OCI-LY7 (cell line): ENCODE measurements at regions not wholly inside any gene's neighbourhood (a gene's known extent, or its start where the extent isn't known, plus 50 kb on each side); places are given as distances from the start of the nearest gene placed in this dataset.
"Not testable (repeated sequence)": the region's sequence is repeated elsewhere in the genome, so short reads cannot be mapped to it uniquely, and the experiment has no call there.

ENCODE experiments used
- BruUV-seq: library from RNA; stranded (reverse); fragments of 400-500 nt; replicated peaks from 2 replicates; lab custom pipeline; 2021; lab: Mats Ljungman, UMichigan
- CTCF ChIA-PET: fragments of 300-600 bp; sonication (Branson Sonifier 250); formaldehyde crosslinking; loops from one replicate; lab custom pipeline; 2022; ENCODE audit warnings: antibody characterized with exemption; ENCODE audit not compliant: unreplicated experiment; lab: Charles Lee
- POLR2A ChIA-PET: fragments of 300-600 bp; sonication (Branson Sonifier 250); formaldehyde crosslinking; loops from one replicate; lab custom pipeline; 2022; ENCODE audit warnings: antibody characterized with exemption; lab: Charles Lee
- DNase-seq: peaks from one replicate; pipeline ENCODE4 v3.0.0-alpha.2; 2015; ENCODE audit warnings: low spot score
- H2AFZ ChIP-seq: fragments of 200-600 bp; sonication (generic), shearing (Covaris generic); 2 replicates; pipeline ENCODE4 v1.6.1; 2014; ENCODE audit warnings: mild to moderate bottlenecking, antibody characterized with exemption, low read length, moderate library complexity
- H3K27ac ChIP-seq: fragments of 200-600 bp; sonication (generic); 2 replicates; pipeline ENCODE4 v1.5.1; 2014; ENCODE audit warnings: mixed run types, low read depth, mild to moderate bottlenecking, moderate library complexity, low read length, inconsistent platforms; ENCODE audit not compliant: poor library complexity, severe bottlenecking
- H3K36me3 ChIP-seq: fragments of 200-600 bp; sonication (generic); 2 replicates; pipeline ENCODE4 v1.6.1; 2014; ENCODE audit warnings: mild to moderate bottlenecking, antibody characterized with exemption, low read length, moderate library complexity, mixed read lengths; ENCODE audit not compliant: insufficient read depth
- H3K4me1 ChIP-seq: fragments of 200-600 bp; sonication (generic); 2 replicates; pipeline ENCODE4 v1.5.1; 2014; ENCODE audit warnings: mild to moderate bottlenecking, low read length; ENCODE audit not compliant: insufficient read depth, poor library complexity, severe bottlenecking
- H3K4me2 ChIP-seq: fragments of 200-600 bp; sonication (generic); 2 replicates; pipeline ENCODE4 v1.6.1; 2014; ENCODE audit warnings: mild to moderate bottlenecking, low read length
- H3K4me3 ChIP-seq: fragments of 200-600 bp; sonication (generic); 2 replicates; pipeline ENCODE4 v1.5.1; 2014; ENCODE audit warnings: mild to moderate bottlenecking, low read depth, low read length; ENCODE audit not compliant: poor library complexity, severe bottlenecking
- H3K79me2 ChIP-seq: fragments of 200-600 bp; sonication (generic); 2 replicates; pipeline ENCODE4 v1.6.1; 2016; ENCODE audit warnings: low read depth, mild to moderate bottlenecking, low read length, moderate library complexity, mixed read lengths; ENCODE audit not compliant: insufficient read depth
- H3K9me2 ChIP-seq: fragments of 200-600 bp; sonication (generic); 2 replicates; pipeline ENCODE4 v1.6.1; 2016; ENCODE audit warnings: mild to moderate bottlenecking, low read length, mixed read lengths; ENCODE audit not compliant: insufficient read depth
- H3K9me3 ChIP-seq: fragments of 200-600 bp; sonication (generic); 2 replicates; pipeline ENCODE4 v1.6.1; 2014; ENCODE audit warnings: mild to moderate bottlenecking, mixed run types, low read length, mixed read lengths
- H4K20me1 ChIP-seq: fragments of 200-600 bp; sonication (generic); 2 replicates; pipeline ENCODE4 v1.6.1; 2014; ENCODE audit warnings: mild to moderate bottlenecking, antibody characterized with exemption, low read length, moderate library complexity, mixed read lengths; ENCODE audit not compliant: insufficient read depth
- CTCF ChIP-seq: fragments of 200-600 bp; sonication (generic); conservative IDR thresholded peaks from 2 replicates; pipeline ENCODE4 v1.5.1; 2014; ENCODE audit warnings: mild to moderate bottlenecking, antibody characterized with exemption, low read length, moderate library complexity, mixed read lengths
- EZH2phosphoT487 ChIP-seq: fragments of 200-600 bp; sonication (generic); IDR thresholded peaks from 2 replicates; pipeline ENCODE4 v1.6.1; 2018; ENCODE audit warnings: low read depth, borderline replicate concordance, mild to moderate bottlenecking, mixed run types, antibody characterized with exemption, low read length, moderate library complexity, mixed read lengths
- intact Hi-C: fragments of 100-400 bp; cut with micrococcal nuclease; formaldehyde crosslinking; loops from one replicate; pipeline ENCODE4 v1.10.0; 2022; ENCODE audit not compliant: unreplicated experiment

- ChIA-PET POLR2A (no interaction called here), CTCF (no interaction called here)
- no peak for DNase-seq
- Histone ChIP-seq H3K4me3 (no peak overlapping the region), H3K36me3 (no peaks in the 10 kb centered on the region), H3K4me2 (no peak overlapping the region), H2AFZ (no peak overlapping the region), H3K27ac (no peak overlapping the region), H3K9me2 (no peaks in the 10 kb centered on the region), H3K79me2 (no peaks in the 10 kb centered on the region), H4K20me1 (no peaks in the 10 kb centered on the region), H3K9me3 (no peaks in the 10 kb centered on the region), H3K4me1 (no peaks in the 10 kb centered on the region)
- TF ChIP-seq EZH2phosphoT487 (no peak), CTCF (no peak)
- BruUV-seq: no TSS peak
- intact Hi-C loops: no loop called here
Measured at GRCh38 chr1:30084909-30085571, 638.3 kb downstream of the MATN1 start.

- no peak overlapping the region for H3K4me2 ChIP-seq
- H3K4me3 ChIP-seq: no peak overlapping the region
- H3K9me3 ChIP-seq: no peaks in the 10 kb centered on the region
- ChIA-PET POLR2A (no interaction called here), CTCF (no interaction called here)
- BruUV-seq: no TSS peak
- no peaks in the 10 kb centered on the region for H3K36me3 ChIP-seq
- no peak overlapping the region for H3K27ac ChIP-seq
- H2AFZ ChIP-seq: no peak overlapping the region
- TF ChIP-seq EZH2phosphoT487 (no peak), CTCF (no peak)
- no peaks in the 10 kb centered on the region for H3K9me2 ChIP-seq
- intact Hi-C loops: no loop called here
- no peak for DNase-seq
- H3K4me1 ChIP-seq: no peaks in the 10 kb centered on the region
- H3K79me2 ChIP-seq: no peaks in the 10 kb centered on the region
- H4K20me1 ChIP-seq: no peaks in the 10 kb centered on the region
Measured at GRCh38 chr1:30083800-30084464, 639.5 kb downstream of the MATN1 start.

GRCh38 chr1:30081379-30082102 lies 641.8 kb downstream of the MATN1 start:
- ChIA-PET CTCF (no interaction called here), POLR2A (no interaction called here)
- TF ChIP-seq CTCF (no peak), EZH2phosphoT487 (no peak)
- intact Hi-C loops: no loop called here
- Histone ChIP-seq H3K9me2 (no peaks in the 10 kb centered on the region), H2AFZ (no peak overlapping the region), H3K4me1 (no peaks in the 10 kb centered on the region), H3K36me3 (no peaks in the 10 kb centered on the region), H3K4me2 (no peak overlapping the region), H3K27ac (no peak overlapping the region), H4K20me1 (no peaks in the 10 kb centered on the region), H3K79me2 (no peaks in the 10 kb centered on the region), H3K4me3 (no peak overlapping the region), H3K9me3 (no peaks in the 10 kb centered on the region)
- DNase-seq: no peak
- no TSS peak for BruUV-seq

- intact Hi-C loops, H2AFZ ChIP-seq, H3K36me3 ChIP-seq, H3K4me3 ChIP-seq, H3K9me3 ChIP-seq, DNase-seq, H3K79me2 ChIP-seq, POLR2A ChIA-PET, BruUV-seq, H3K4me2 ChIP-seq, H4K20me1 ChIP-seq, H3K9me2 ChIP-seq, H3K27ac ChIP-seq, H3K4me1 ChIP-seq, CTCF ChIA-PET: not testable (repeated sequence)
Measured at GRCh38 chr1:30075916-30076315, 647.5 kb downstream of the MATN1 start.
